Stomach (tissue), 4 donors: ENCODE measurements at regions not wholly inside any gene's neighbourhood (a gene's known extent, or its start where the extent isn't known, plus 50 kb on each side); places are given as distances from the start of the nearest gene placed in this dataset.

Experiments
- CTCF ChIP-seq, 7 experiments: fragments of 450-650 bp in 4 of 7; fragments of 200-600 bp in 3 of 7; sonication (generic) in 3 of 7; IDR thresholded peaks; one replicate each; pipeline ENCODE4 v1.5.1; 2016 to 2019; ENCODE audit warnings: antibody characterized with exemption in 7 of 7, control low read depth in 2 of 7, mild to moderate bottlenecking in 1 of 7
- POLR2A ChIP-seq, 4 donors: fragments of 450-650 bp; IDR thresholded peaks; one replicate each; pipeline ENCODE4 v1.6.1; 2016; ENCODE audit warnings: antibody characterized with exemption in 4 of 4, control low read depth in 2 of 4, mild to moderate bottlenecking in 1 of 4, moderate library complexity in 1 of 4

GRCh38 chr9:90507621-90508020 lies 135.0 kb downstream of the DIRAS2 start:
- no peak for TF ChIP-seq CTCF (IDR thresholded peaks at IDR 0.05)
- no peak for TF ChIP-seq POLR2A (IDR thresholded peaks at IDR 0.05)
